GM03348 (cell line): ENCODE measurements at regions not wholly inside any gene's neighbourhood (a gene's known extent, or its start where the extent isn't known, plus 50 kb on each side); places are given as distances from the start of the nearest gene placed in this dataset.

ENCODE experiments used
- DNase-seq: peaks from one replicate; pipeline ENCODE4 v3.0.0; 2012; ENCODE audit warnings: low spot score

DNA sequence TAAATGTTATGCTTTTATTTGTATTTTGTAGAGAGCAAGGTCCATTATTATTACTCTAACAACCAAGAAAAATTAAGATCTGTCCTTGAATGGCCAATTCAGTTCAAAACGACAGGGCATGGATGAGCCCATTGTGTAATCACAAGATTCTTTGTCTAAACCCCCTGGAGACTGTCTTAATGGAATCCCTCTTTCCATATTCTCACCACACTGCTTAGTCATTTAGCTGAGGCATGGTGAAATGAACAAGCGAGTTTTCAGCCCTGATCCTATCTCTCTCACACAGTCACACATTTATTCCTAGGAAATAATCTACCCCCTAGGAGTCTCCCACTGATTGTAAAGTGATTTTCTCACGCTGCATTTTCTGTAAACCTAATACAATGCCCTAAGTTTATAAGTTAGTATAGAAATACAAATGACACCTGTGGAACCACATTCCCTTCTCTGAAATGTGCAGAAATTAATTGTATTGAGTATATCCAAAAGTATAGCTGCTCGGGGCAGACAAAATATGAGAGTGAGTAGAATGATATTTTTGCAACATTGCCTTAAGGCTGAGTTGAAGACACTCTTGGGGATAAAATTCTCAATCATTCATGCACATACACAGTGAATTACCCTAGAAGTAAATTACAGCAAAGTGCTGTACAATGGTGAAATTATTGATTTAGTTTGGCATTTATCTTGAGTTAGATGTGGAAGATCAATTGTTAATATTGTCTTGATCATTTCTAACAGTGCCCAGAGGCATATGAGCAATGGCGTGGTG lies 119.7 kb upstream of the PCDH7 start:
- DNase-seq = peak; percentile 7

DNA sequence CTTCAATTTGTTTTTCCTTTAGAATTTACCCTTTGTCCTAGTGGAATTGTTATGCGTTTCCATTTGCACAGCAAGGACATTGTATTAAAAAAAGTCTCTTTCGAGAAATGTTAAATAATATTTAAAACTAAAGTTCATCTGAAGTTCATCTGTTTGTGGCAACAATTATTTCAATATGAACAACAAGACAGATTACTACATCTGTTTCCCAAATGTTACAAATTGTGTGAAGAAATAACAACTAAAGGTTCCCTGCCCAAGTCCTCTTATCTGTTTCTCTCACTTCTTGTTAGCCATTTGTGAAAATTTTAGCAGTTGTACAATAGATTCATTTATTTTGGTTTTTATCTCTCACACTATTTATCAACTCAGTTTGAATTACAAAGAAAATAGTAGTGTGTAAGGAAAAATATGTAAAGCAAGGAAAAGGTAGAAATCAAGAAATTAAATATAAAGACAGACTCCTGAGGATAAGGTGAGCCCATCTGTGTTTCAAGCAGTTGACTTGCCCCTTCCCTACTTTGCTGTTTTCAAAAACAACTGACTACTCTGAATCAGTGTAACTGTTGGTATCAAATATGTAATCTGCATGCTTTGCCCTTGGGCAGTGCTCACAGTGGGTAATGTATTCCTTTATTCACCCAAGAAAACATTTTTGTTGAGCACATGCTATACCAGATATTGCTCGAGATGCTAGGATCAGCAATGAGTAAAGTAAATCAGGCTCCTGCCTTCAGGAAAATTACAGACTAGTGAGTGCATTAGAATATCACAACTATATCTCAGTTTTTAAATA lies 118.9 kb upstream of the PCDH7 start:
- DNase-seq = no peak

DNA sequence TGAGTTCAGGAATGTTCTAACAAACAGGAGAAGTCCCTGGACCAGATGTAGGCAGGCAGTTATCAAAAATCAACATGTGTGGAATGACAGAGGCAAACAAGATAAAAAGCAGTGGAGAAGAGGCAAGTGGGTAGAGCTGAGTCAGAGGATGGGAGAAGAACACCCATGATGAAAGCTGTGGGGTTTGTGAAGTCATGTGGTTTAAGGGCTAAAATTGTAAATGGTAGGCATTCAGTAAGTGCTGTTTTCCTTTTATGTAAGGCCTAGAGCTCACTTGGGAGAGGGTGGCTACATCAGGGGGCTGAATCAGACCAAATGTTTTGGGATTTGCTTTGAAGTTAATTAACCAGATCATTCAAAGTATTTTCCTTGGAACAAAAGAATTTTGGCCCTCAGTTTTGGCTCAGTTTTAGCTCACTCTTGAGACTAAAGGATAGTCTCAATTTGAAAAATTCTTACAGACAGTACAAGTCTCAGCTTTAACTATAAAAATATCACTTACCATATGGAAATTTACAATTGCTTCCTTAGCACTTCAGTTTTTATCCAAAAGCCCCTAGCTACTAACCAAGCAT lies 114.5 kb upstream of the PCDH7 start:
- no peak for DNase-seq

DNA sequence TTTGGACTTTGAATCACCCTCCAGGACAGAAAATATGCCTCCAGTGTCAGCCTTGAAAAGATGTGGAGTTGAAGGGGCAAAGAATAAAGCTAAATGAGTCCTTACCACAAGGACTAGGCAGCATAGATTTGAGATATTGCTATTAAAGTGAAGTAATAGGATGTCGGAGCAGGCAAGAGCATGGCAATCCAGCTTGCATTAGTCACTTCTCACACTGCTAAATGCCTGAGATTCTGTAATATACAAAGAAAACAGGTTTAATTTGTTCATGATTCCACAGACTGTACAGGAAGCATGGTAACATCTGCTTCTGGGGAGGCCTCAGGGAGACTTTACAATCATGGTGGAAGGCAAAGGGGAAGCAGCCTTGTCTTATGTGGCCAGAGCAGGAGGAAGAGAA lies 109.8 kb upstream of the PCDH7 start:
- DNase-seq = no peak

DNA sequence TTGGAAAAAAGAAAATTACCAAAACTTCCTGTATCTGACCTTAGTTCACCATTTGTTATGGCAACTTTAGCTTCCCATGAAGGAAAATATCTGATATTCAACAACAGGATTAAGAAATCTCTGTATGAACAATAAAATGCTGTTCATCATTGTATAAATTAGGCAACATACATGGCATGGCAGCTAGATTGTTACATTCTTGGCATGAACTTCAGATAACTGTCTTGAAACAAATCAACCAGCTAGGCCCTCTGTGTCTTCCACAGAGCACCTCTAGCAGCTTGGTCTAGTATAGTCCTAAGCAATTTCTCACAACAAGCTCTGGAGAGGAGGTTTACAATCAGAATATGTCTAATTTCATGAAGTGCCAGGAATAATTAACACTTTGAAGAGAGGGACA lies 105.4 kb upstream of the PCDH7 start:
- no peak for DNase-seq

DNA sequence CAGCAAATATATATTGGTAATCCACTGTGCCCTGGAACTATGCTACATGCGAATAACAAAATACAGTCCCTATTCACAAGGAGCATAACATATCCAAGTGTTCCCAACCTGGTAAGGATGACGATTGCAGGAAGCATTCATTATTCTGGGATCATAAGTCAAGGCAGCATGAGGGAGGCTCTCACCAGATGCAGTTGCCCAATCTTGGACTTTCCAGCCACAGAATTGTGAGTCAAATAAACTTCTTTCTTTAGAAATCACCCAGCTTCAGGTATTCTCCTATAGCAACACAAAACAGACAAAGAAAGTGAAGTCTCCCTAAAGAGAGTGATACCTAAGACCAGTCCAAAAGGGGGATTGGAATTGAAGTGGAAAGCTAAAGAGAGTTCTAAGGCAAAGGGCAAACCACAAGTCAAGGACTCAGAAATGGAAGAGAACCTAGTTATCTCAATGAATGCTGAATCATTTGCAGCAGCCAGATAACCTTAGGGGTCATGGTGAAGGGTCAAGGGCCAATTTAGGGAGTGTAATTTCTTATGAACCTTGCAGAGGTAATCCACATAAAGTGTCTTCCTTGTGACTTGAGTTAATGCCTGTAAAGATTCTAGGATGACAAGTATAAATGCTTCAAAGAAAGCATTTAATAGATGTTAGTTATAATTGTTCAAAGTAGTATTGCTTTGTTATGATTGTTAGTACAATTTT lies 103.1 kb upstream of the PCDH7 start:
- no peak for DNase-seq

DNA sequence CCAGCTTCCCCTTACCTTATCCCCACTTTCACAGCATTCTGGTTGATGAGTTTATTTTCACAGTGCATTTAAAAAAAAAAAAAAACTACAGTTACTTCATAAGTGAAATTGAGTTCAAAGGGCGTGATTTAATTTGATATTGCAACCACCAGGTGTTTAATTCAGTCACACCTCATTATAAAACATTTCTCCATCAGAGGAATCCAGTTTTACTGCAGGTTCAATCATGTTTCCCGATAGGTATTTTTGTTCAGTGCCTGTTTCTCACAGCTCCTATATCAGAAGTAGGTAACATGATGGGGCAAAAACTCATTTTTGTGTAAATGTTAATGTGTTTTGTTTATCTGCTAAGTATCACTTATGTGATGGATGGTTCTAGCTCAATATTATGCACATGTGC lies 102.3 kb upstream of the PCDH7 start:
- DNase-seq = no peak

DNA sequence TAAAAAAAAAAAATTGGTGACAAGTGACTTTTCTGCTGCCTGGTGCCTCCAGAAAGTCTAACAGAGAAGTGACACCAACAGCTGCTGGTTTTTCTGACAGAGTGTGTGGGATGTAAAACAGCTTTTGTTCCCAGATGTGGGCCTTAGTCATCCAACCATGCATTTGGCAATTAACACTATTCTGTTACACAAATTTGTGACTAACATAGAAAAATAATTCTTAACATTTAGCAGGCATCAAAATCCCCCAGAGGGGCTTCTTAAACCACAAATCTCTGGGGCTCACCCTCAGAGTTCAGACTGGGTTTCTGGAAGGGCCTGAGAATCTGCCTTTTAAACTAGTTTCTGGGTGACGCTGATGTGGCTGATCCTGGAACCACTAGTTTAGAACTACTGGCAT lies 100.5 kb upstream of the PCDH7 start:
- DNase-seq = no peak

DNA sequence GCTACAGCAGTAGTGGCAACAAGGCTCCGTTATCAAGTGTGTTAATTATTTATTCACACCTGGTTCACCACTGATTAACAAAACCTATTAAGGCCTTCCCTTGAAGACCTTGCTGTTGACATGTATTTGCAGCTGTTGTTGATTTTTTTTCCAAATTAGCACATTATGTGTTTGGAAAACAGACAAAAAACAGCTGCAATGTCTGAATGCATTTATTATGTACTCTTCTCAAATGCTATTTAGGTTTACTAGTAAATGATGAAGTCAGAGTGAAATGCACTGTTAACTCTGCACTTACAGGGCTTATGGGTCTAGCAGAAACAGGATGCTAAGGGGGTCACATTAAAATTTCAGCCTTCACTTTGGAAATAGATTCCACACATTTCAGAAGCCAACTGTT lies 99.5 kb upstream of the PCDH7 start:
- DNase-seq = no peak

DNA sequence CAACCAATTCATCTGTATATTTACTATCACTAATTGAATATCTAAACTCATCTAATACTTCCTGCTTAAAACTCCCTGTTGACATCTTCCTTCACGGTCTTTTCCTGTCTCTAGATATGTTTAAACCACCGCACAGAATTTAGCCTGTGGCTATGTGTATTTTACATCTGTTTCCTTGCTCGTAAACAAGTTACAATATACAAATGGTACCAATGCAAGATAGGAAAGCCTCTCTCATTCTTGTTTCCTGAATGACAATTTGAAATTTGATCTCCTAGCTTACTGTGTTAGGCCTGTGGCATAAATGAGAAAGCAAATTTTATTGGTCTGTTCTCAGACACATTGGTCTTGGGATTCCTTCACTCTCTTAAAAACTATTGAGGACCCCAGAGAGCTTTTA lies 89.7 kb upstream of the PCDH7 start:
- DNase-seq = no peak

DNA sequence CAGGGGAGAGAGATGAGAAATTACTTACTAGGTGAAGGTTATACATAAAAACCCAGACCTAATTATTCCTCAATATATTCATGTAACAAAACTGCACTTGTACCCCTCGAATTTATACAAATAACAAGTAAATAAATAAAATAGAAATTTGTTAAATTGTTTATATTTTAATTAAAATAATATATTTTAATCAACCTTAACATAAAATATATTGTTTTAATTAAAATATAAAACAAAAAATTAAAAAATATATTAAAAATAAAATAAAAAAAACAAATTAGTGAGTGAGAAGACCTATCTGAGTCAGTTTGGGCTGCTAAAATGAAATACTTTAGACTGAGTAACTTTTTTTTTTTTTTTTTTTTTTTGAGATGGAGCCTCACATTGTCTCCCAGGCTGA lies 87.4 kb upstream of the PCDH7 start:
- no peak for DNase-seq

DNA sequence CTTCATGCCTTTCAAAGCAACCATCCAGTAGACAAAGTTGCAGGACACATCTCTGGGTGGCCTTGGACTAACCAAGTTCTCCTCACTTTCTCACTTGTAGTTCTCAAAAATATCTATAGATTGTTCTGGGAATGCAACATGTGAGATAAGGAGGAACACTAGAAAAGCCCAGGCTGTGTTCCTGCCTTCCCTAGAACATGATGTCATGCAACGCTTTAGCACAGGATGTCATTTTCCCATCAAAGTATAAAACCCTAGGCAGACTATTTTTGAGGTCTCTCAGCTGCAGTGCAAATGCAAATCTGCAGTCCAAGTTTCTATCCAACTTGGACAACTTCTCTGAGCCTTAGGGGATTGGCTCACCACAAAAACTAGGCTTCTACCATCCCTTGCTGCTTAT lies 78.8 kb upstream of the PCDH7 start:
- DNase-seq = no peak

DNA sequence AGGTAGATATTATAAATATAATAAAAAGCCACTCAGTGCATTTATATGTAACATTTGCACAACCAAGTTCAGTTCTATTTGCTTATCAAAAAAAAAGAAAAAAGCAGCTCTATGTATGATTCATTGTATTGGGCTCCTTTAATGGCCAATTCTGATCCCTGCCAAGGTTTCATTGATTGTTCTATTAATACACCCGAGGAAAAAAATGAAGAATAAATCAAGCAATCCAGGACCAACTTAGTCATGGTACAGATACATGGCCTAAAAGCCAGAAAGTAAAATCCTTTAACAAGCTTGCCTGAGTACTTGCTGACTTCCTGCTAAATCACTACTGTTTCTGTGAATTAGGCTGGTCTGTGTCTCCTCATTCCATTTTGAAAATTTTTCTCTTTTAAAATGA lies 77.6 kb upstream of the PCDH7 start:
- DNase-seq = no peak

DNA sequence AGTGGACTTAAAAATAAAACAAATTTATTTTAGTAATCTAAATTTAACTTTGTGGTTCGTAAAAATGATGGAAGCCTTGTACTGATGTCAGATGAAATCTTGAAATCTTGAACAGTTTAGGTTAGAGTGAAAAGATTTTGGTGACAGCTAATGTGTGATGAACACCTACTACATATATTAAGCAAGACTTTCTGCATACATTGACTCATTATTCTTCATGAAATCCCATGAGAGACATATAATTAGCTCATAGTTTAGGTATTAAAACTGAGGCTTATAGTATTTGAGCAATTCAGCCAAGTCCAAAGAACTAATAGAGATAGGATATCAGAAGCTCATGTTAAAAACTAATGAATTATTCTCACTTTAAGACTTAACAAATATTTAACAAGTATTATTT lies 66.9 kb upstream of the PCDH7 start:
- DNase-seq = no peak

DNA sequence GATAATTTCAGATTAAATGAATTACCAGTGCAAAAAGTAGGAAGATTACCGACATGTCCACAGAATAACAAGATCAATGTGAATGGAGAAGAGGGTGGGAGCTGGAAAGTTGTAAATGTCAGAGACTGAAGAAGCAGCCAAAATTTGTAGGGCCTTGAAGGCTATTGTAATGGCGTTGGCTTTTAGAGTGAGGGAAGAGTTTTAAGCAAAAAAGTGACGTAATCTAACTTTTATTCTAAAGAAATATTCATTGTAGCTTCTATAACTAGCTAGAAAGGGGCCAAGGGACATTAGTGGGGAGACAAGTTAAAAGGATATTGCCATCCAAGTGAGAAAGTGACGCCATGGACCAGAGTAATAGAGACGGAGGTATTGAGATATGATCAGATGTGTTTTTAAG lies 63.3 kb upstream of the PCDH7 start:
- DNase-seq = no peak

DNA sequence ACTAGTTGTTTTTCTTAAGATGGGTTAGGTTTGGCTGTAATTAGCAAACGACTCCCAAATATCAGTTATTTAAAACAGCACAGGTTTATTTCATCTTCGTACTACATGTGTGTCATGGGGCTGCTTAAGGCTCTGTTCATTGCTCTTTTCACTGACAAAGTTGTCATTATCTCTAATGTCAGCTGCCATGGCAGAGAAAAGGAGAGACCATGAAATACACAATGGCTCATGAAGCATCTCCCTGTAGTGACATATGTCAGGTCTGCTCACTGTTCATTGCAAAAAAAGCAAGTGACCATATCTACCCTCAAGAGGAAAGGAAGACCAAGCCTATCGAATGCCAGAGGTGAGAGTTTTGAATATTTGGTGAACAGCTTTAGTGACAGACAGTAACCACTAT lies 52.2 kb upstream of the PCDH7 start:
- no peak for DNase-seq

DNA sequence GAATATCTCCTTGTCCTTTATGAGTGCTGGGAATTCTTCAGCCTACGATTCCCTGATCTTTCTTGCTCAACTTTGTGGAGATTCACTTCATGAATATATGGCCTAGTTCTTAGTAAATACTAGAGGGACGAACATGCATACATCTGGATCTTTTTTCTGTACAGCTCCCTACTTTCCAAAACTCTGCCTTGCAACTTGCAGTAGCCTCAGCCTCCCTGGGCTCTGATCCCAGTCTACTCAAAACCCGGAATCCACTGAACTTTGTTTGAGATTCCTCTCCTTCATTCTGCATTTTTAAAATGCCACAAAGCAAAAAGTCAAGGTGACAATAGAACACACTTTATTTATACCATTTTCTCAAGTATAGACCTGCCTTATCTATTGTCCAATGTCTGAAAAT lies 50.0 kb upstream of the PCDH7 start:
- DNase-seq = no peak
